GM23338 (cell line): ENCODE measurements at regions not wholly inside any gene's neighbourhood (a gene's known extent, or its start where the extent isn't known, plus 50 kb on each side); places are given as distances from the start of the nearest gene placed in this dataset.

Experiments
- CTCF ChIP-seq, 2 experiments: fragments of 200-600 bp in 1 of 2; sonication (generic) in 1 of 2; conservative IDR thresholded peaks; 2 replicates each; pipeline versions ENCODE4 v1.5.1 to v1.6.1; 2016 to 2017; ENCODE audit warnings: antibody characterized with exemption in 2 of 2, low read depth in 2 of 2, mild to moderate bottlenecking in 2 of 2, moderate library complexity in 1 of 2
- ETS1 ChIP-seq: IDR thresholded peaks from 2 replicates; pipeline ENCODE4 v1.6.1; 2016; ENCODE audit warnings: antibody characterized with exemption
- EZH2phosphoT487 ChIP-seq: fragments of 200-600 bp; sonication (generic); IDR thresholded peaks from one replicate; pipeline ENCODE4 v1.8.1; 2018; ENCODE audit warnings: antibody characterized with exemption; ENCODE audit not compliant: unreplicated experiment
- POLR2AphosphoS5 ChIP-seq: IDR thresholded peaks from 2 replicates; pipeline ENCODE4 v1.6.1; 2016; ENCODE audit warnings: antibody characterized with exemption, low read depth
- STAT1 ChIP-seq: IDR thresholded peaks from one replicate; pipeline ENCODE4 v1.6.1; 2016; ENCODE audit warnings: antibody characterized with exemption; ENCODE audit not compliant: unreplicated experiment
- ZNF331 ChIP-seq: fragments of 250-450 bp; sonication (Bioruptor Pico); IDR thresholded peaks from 2 replicates; pipeline ENCODE4 v1.5.0; 2020; ENCODE audit warnings: low read depth, mild to moderate bottlenecking, moderate library complexity
- ZNF462 ChIP-seq: fragments of 250-450 bp; sonication (Bioruptor Pico); IDR thresholded peaks from 2 replicates; pipeline ENCODE4 v1.5.0; 2020; ENCODE audit warnings: mild to moderate bottlenecking, moderate library complexity

- TF ChIP-seq ZNF462 (CRISPR knock-in tag) (no peak), CTCF (conservative IDR thresholded peaks at IDR 0.05; ENCODE audit: low read depth in 2 of 2) (no peak), ZNF331 (CRISPR knock-in tag) (no peak), STAT1 (no peak), ETS1 (no peak), POLR2AphosphoS5 (no peak), EZH2phosphoT487 (no peak)
Measured at GRCh38 chr6:11909696-11910132, 102.4 kb upstream of the HIVEP1 start (continued).
